Aorta (tissue), 5 donors: ENCODE measurements at regions not wholly inside any gene's neighbourhood (a gene's known extent, or its start where the extent isn't known, plus 50 kb on each side); places are given as distances from the start of the nearest gene placed in this dataset.

Experiments used
- ATAC-seq: fragments of 200-7000 bp; cut with Tn5 transposase; one replicate; pipeline ENCODE4 v1.9.1; 2022; ENCODE audit warnings: moderate library complexity; ENCODE audit not compliant: low FRiP score
- DNase-seq, 2 donors: peaks; one replicate each; pipeline ENCODE4 v3.0.0-alpha.2; 2020
- H3K27ac ChIP-seq, 2 donors: one replicate each; pipeline ENCODE4 v1.5.1; 2013; ENCODE audit warnings: low read length in 2 of 2, mild to moderate bottlenecking in 2 of 2, moderate library complexity in 2 of 2, control low read depth in 1 of 2, inconsistent platforms in 1 of 2, low read depth in 1 of 2
- H3K27me3 ChIP-seq, 2 donors: one replicate each; pipeline ENCODE4 v1.6.1; 2013; ENCODE audit warnings: control low read depth in 1 of 2, low read length in 1 of 2, mild to moderate bottlenecking in 1 of 2, moderate library complexity in 1 of 2; ENCODE audit not compliant: insufficient read depth in 2 of 2, control insufficient read depth in 1 of 2
- H3K36me3 ChIP-seq, 2 donors: one replicate each; pipeline ENCODE4 v1.6.1; 2013; ENCODE audit warnings: control low read depth in 1 of 2, low read length in 1 of 2, mild to moderate bottlenecking in 1 of 2; ENCODE audit not compliant: insufficient read depth in 2 of 2, control insufficient read depth in 1 of 2
- H3K4me1 ChIP-seq, 2 donors: one replicate each; pipeline ENCODE4 v1.6.1; 2013; ENCODE audit warnings: low read length in 2 of 2, control low read depth in 1 of 2, mild to moderate bottlenecking in 1 of 2, moderate library complexity in 1 of 2; ENCODE audit not compliant: insufficient read depth in 2 of 2, control insufficient read depth in 1 of 2
- H3K4me3 ChIP-seq, 2 donors: one replicate each; pipeline ENCODE4 v1.5.1; 2013; ENCODE audit warnings: low read length in 2 of 2, control low read depth in 1 of 2, mild to moderate bottlenecking in 1 of 2
- H3K9me3 ChIP-seq: one replicate; pipeline ENCODE4 v1.6.1; 2013; ENCODE audit warnings: mild to moderate bottlenecking, low read length; ENCODE audit not compliant: control insufficient read depth
- WGBS, 2 donors: extraction: QIAGEN DNeasy Blood & Tissue Kit; methylation state at CpG; one replicate each; pipeline ENCODE4 v1.1.7; 2013; 5-methylcytosine and 5-hydroxymethylcytosine counted together
- intact Hi-C, 2 donors: fragments of 100-400 bp; cut with DNase I; formaldehyde crosslinking; loops; one replicate each; pipeline versions ENCODE4 v1.14.2 to v1.15.0; 2022
- donor health status: healthy with polysubstance abuse.
- donor health status: Bipolar disorder and iron deficiency.
- donor health status: DM: no; HTN: no; CAD: no.
- donor health status: DM: no; HTN: no; CAD: no.
- donor health status: DM: yes; HTN: yes; CAD: no.

GRCh38 chr14:25929881-25930615 lies 667.8 kb downstream of the NOVA1 start:
- 82 to 85% methylated on average over 7 of the region's 7 CpGs for WGBS, 2 donors
- no peak for DNase-seq
- intact Hi-C loops: no loop called here
- Histone ChIP-seq H3K27me3 (no peaks in the 10 kb centered on the region), H3K27ac (no peak overlapping the region), H3K4me3 (no peak overlapping the region), H3K9me3 (no peaks in the 10 kb centered on the region), H3K36me3 (no peaks in the 10 kb centered on the region), H3K4me1 (no peaks in the 10 kb centered on the region)
- ATAC-seq: no peak

- DNase-seq: no peak
- no peak for ATAC-seq
- WGBS, 2 donors: 78 to 82% methylated on average over 9 of the region's 9 CpGs
- Histone ChIP-seq H3K9me3 (peaks cover 2% of the 10 kb centered on the region), H3K4me3 (no peak overlapping the region), H3K36me3 (no peaks in the 10 kb centered on the region), H3K27ac (no peak overlapping the region), H3K27me3 (no peaks in the 10 kb centered on the region), H3K4me1 (no peaks in the 10 kb centered on the region)
- intact Hi-C loops: no loop called here
Measured at GRCh38 chr14:25911831-25912230, 686.0 kb downstream of the NOVA1 start.

GRCh38 chr14:25909045-25909747 lies 688.6 kb downstream of the NOVA1 start:
- H3K4me1 ChIP-seq: peaks cover 0 to 3% of the 10 kb centered on the region in 2 donors
- ATAC-seq: no peak
- H3K27ac ChIP-seq: no peak overlapping the region
- H3K27me3 ChIP-seq: no peaks in the 10 kb centered on the region
- no peak overlapping the region for H3K4me3 ChIP-seq
- no peak for DNase-seq
- H3K9me3 ChIP-seq: peaks cover 2% of the 10 kb centered on the region
- no peaks in the 10 kb centered on the region for H3K36me3 ChIP-seq
- intact Hi-C loops: no loop called here
- 68 to 80% methylated on average over 11 of the region's 11 CpGs for WGBS, 2 donors

GRCh38 chr14:25908277-25909044 lies 689.4 kb downstream of the NOVA1 start:
- Histone ChIP-seq H3K27ac (no peak overlapping the region), H3K9me3 (peaks cover 2% of the 10 kb centered on the region), H3K4me3 (no peak overlapping the region), H3K36me3 (no peaks in the 10 kb centered on the region), H3K4me1 (peaks cover 0 to 5% of the 10 kb centered on the region in 2 donors), H3K27me3 (no peaks in the 10 kb centered on the region)
- 65 to 69% methylated on average over 3 of the region's 3 CpGs for WGBS, 2 donors
- ATAC-seq (no peak), DNase-seq (no peak)
- intact Hi-C loops: no loop called here

- 7 to 8% methylated on average over 3 of the region's 3 CpGs for WGBS, 2 donors
- Histone ChIP-seq H3K4me1 (peaks cover 0 to 5% of the 10 kb centered on the region in 2 donors), H3K4me3 (no peak overlapping the region), H3K36me3 (no peaks in the 10 kb centered on the region), H3K9me3 (peaks cover 2% of the 10 kb centered on the region), H3K27ac (no peak overlapping the region), H3K27me3 (no peaks in the 10 kb centered on the region)
- DNase-seq (no peak), ATAC-seq (no peak)
- intact Hi-C loops: no loop called here
Measured at GRCh38 chr14:25904446-25904845, 693.4 kb downstream of the NOVA1 start.

GRCh38 chr14:25899197-25899596 lies 698.6 kb downstream of the NOVA1 start:
- DNase-seq (no peak), ATAC-seq (no peak)
- H3K27ac ChIP-seq: no peak overlapping the region
- H3K27me3 ChIP-seq: no peaks in the 10 kb centered on the region
- no peaks in the 10 kb centered on the region for H3K36me3 ChIP-seq
- intact Hi-C loops: no loop called here
- peaks cover 0 to 2% of the 10 kb centered on the region in 2 donors for H3K4me1 ChIP-seq
- WGBS, 2 donors: 49 to 53% methylated on average over 1 of the region's 1 CpG
- H3K4me3 ChIP-seq: no peak overlapping the region
- no peaks in the 10 kb centered on the region for H3K9me3 ChIP-seq

- Histone ChIP-seq H3K4me3 (no peak overlapping the region), H3K27ac (no peak overlapping the region), H3K27me3 (no peaks in the 10 kb centered on the region), H3K36me3 (no peaks in the 10 kb centered on the region), H3K9me3 (no peaks in the 10 kb centered on the region), H3K4me1 (no peaks in the 10 kb centered on the region)
- ATAC-seq (no peak), DNase-seq (no peak)
- 22 to 23% methylated on average over 1 of the region's 1 CpG for WGBS, 2 donors
- intact Hi-C loops: no loop called here
Measured at GRCh38 chr14:25896777-25897176, 701.1 kb downstream of the NOVA1 start.

- intact Hi-C loops: no loop called here
- 85 to 87% methylated on average over 3 of the region's 3 CpGs for WGBS, 2 donors
- DNase-seq (no peak), ATAC-seq (no peak)
- Histone ChIP-seq H3K4me3 (no peak overlapping the region), H3K4me1 (no peaks in the 10 kb centered on the region), H3K36me3 (no peaks in the 10 kb centered on the region), H3K27ac (no peak overlapping the region), H3K9me3 (no peaks in the 10 kb centered on the region), H3K27me3 (no peaks in the 10 kb centered on the region)
Measured at GRCh38 chr14:25895740-25896139, 702.1 kb downstream of the NOVA1 start.
